ENCODE measurements at regions not wholly inside any gene's neighbourhood (a gene's known extent, or its start where the extent isn't known, plus 50 kb on each side); places are given as distances from the start of the nearest gene placed in this dataset.

- H3K4me3 ChIP-seq (ENCODE audit: insufficient read depth, low read depth, low read length) = no peak overlapping the region
- H3K9me1 ChIP-seq (ENCODE audit: insufficient read depth, low read length) = peaks cover 3% of the 10 kb centered on the region; the same call in 1 of the 2 replicates
- H3K27ac ChIP-seq (ENCODE audit: insufficient read depth, low read length) = no peak overlapping the region
- no peak overlapping the region for H3K18ac ChIP-seq (ENCODE audit: low read depth, low read length)
- H2BK15ac ChIP-seq (ENCODE audit: low read depth, low read length) = no peak overlapping the region
- BruUV-seq (replicated peaks) = no TSS peak
- H2BK5ac ChIP-seq (ENCODE audit: low read depth, low read length, poor library complexity, severe bottlenecking) = no peak overlapping the region
- H2AFZ ChIP-seq (replicated peaks; ENCODE audit: low read length, poor library complexity) = no peak overlapping the region
- no peaks in the 10 kb centered on the region for H4K20me1 ChIP-seq (ENCODE audit: insufficient read depth, low read length)
- intact Hi-C loops (cut with micrococcal nuclease) = no loop called here
- H4K5ac ChIP-seq (ENCODE audit: low read depth, low read length) = no peak overlapping the region
- peak overlapping the region; percentile 57 for H2AK9ac ChIP-seq (replicated peaks; ENCODE audit: low read depth, low read length, poor library complexity)
- no peaks in the 10 kb centered on the region; the same call in 1 of the 2 replicates for H3K27me3 ChIP-seq (ENCODE audit: control insufficient read depth, insufficient read depth, low read length)
- dilution Hi-C loops (cut with HindIII; ENCODE audit: low sequenced_read_pairs, unreplicated experiment) = no loop called here
- no peak overlapping the region for H3K9ac ChIP-seq (ENCODE audit: low read depth, low read length)
- no peak overlapping the region for H2BK120ac ChIP-seq (ENCODE audit: low read depth, low read length)
- no peak overlapping the region for H3K14ac ChIP-seq (replicated peaks; ENCODE audit: low read depth, low read length)
- H4K8ac ChIP-seq (ENCODE audit: low read depth in 2 of 2, low read length in 2 of 2) = no peak overlapping the region
- H3K23ac ChIP-seq (ENCODE audit: low read depth, low read length) = no peak overlapping the region
- DNase-seq (no peak), ATAC-seq (ENCODE audit: low read depth) (no peak)
- H4K91ac ChIP-seq (ENCODE audit: insufficient read depth, low read depth, low read length) = no peak overlapping the region
- ChIA-PET POLR2A (ENCODE audit: unreplicated experiment) (no interaction called here), CTCF (no interaction called here)
- 96% methylated on average over 31 of the region's 46 CpGs; no CpG with 5 or more reads in 1 of the 2 experiments for WGBS, 2 experiments (ENCODE audit: extremely low coverage in 2 of 2, insufficient read length in 1 of 2)
- no peak overlapping the region for H3K4ac ChIP-seq (ENCODE audit: low read depth, low read length)
- H2BK20ac ChIP-seq (ENCODE audit: low read depth, low read length) = no peak overlapping the region
- in situ Hi-C loops (cut with MboI; ENCODE audit: low sequenced_read_pairs) = loop anchor here (25.0 kb wide), 1 partner anchor 604 kb away; no protein-coding TSS in a partner anchor
- no peak overlapping the region for H3K56ac ChIP-seq (ENCODE audit: extremely low read depth, insufficient read depth, low read length)
- no peaks in the 10 kb centered on the region for H3K79me1 ChIP-seq (ENCODE audit: low read depth in 1 of 2, low read length in 2 of 2)
- H3K36me3 ChIP-seq (ENCODE audit: control insufficient read depth, insufficient read depth, low read length) = no peaks in the 10 kb centered on the region
- peaks cover 5% of the 10 kb centered on the region; the same call in 1 of the 2 replicates for H3K4me1 ChIP-seq (ENCODE audit: control insufficient read depth, insufficient read depth, low read length)
- H2AK5ac ChIP-seq (ENCODE audit: low read depth, low read length) = no peak overlapping the region
- no peaks in the 10 kb centered on the region for H3K9me3 ChIP-seq (ENCODE audit: control insufficient read depth, insufficient read depth, low read length)
- no peak overlapping the region for H3K4me2 ChIP-seq (ENCODE audit: low read depth, low read length)
- TF ChIP-seq MAZ (IDR thresholded peaks at IDR 0.05; ENCODE audit: borderline replicate concordance, low read depth, low read length) (no peak), POLR2A (IDR thresholded peaks at IDR 0.05; ENCODE audit: low read depth, low read length) (no peak), CTCF (conservative IDR thresholded peaks at IDR 0.05; ENCODE audit: low read depth, low read length) (no peak), RAD21 (IDR thresholded peaks at IDR 0.05; ENCODE audit: low read length) (no peak), MAFK (IDR thresholded peaks at IDR 0.05; ENCODE audit: low read depth, low read length) (no peak), CHD1 (IDR thresholded peaks at IDR 0.05; ENCODE audit: low read depth, low read length) (no peak), NFE2L2 (IDR thresholded peaks at IDR 0.05; ENCODE audit: low read depth, low read length) (no peak), BHLHE40 (IDR thresholded peaks at IDR 0.05; ENCODE audit: low read depth, low read length) (no peak), RCOR1 (IDR thresholded peaks at IDR 0.05; ENCODE audit: insufficient replicate concordance, low read length) (no peak), SMC3 (IDR thresholded peaks at IDR 0.05; ENCODE audit: low read depth, low read length) (no peak), RFX5 (IDR thresholded peaks at IDR 0.05; ENCODE audit: low read depth, low read length) (no peak), CEBPB (IDR thresholded peaks at IDR 0.05; ENCODE audit: low read depth, low read length) (no peak), FOS (IDR thresholded peaks at IDR 0.05; ENCODE audit: low read depth, low read length) (no peak)
- TF ChIP-seq, protein P1, sequence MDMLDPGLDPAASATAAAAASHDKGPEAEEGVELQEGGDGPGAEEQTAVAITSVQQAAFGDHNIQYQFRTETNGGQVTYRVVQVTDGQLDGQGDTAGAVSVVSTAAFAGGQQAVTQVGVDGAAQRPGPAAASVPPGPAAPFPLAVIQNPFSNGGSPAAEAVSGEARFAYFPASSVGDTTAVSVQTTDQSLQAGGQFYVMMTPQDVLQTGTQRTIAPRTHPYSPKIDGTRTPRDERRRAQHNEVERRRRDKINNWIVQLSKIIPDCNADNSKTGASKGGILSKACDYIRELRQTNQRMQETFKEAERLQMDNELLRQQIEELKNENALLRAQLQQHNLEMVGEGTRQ (IDR thresholded peaks at IDR 0.05; ENCODE audit: low read depth, low read length) = no peak
- TF ChIP-seq, protein P2, sequence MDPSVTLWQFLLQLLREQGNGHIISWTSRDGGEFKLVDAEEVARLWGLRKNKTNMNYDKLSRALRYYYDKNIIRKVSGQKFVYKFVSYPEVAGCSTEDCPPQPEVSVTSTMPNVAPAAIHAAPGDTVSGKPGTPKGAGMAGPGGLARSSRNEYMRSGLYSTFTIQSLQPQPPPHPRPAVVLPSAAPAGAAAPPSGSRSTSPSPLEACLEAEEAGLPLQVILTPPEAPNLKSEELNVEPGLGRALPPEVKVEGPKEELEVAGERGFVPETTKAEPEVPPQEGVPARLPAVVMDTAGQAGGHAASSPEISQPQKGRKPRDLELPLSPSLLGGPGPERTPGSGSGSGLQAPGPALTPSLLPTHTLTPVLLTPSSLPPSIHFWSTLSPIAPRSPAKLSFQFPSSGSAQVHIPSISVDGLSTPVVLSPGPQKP (IDR thresholded peaks at IDR 0.05; ENCODE audit: borderline replicate concordance, low read depth, low read length) = no peak
Observed at GRCh38 chr2:238966072-238966937, 118.4 kb downstream of the TWIST2 start.
